CD4-positive, alpha-beta memory T cell (primary cell): ENCODE measurements at regions not wholly inside any gene's neighbourhood (a gene's known extent, or its start where the extent isn't known, plus 50 kb on each side); places are given as distances from the start of the nearest gene placed in this dataset.

Experiments used
- CTCF ChIA-PET: fragments of 350-600 bp; sonication (Branson Sonifier 250); formaldehyde crosslinking; loops from one replicate; lab custom pipeline; 2021; ENCODE audit warnings: inconsistent platforms; ENCODE audit not compliant: partially characterized antibody; lab: Charles Lee
- POLR2A ChIA-PET: fragments of 350-600 bp; sonication (Branson Sonifier 250); formaldehyde crosslinking; loops from one replicate; lab custom pipeline; 2021; ENCODE audit not compliant: partially characterized antibody; lab: Charles Lee
- DNase-seq, 5 donors: peaks; one replicate each; pipeline versions ENCODE4 v3.0.0 to v3.0.0-alpha.2; 2020 to 2022; ENCODE audit warnings: mixed read lengths in 1 of 5
- H3K27ac ChIP-seq: one replicate; pipeline ENCODE4 v1.7.0; 2013; ENCODE audit warnings: low read depth, low read length
- H3K27me3 ChIP-seq: 2 replicates; pipeline ENCODE4 v1.7.0; 2013; ENCODE audit warnings: mild to moderate bottlenecking, low read length, moderate library complexity; ENCODE audit not compliant: insufficient read depth
- H3K36me3 ChIP-seq: 2 replicates; pipeline ENCODE4 v1.7.0; 2013; ENCODE audit warnings: mild to moderate bottlenecking, low read length, moderate library complexity; ENCODE audit not compliant: insufficient read depth
- H3K4me1 ChIP-seq: 2 replicates; pipeline ENCODE4 v1.7.0; 2013; ENCODE audit warnings: mild to moderate bottlenecking, low read length, moderate library complexity; ENCODE audit not compliant: insufficient read depth
- H3K4me3 ChIP-seq, 2 donors: one replicate each; pipeline ENCODE4 v1.7.0; 2013; ENCODE audit warnings: low read length in 2 of 2, mild to moderate bottlenecking in 1 of 2
- H3K9me3 ChIP-seq, 2 donors: one replicate each; pipeline ENCODE4 v1.7.0; 2013; ENCODE audit warnings: low read length in 2 of 2, control low read depth in 1 of 2; ENCODE audit not compliant: control insufficient read depth in 1 of 2
- H3K27ac Mint-ChIP-seq, 7 donors: one replicate each; pipeline ENCODE4 v1.8.0; 2020 to 2021; ENCODE audit warnings: mixed read lengths in 7 of 7, mild to moderate bottlenecking in 6 of 7, inconsistent platforms in 3 of 7, moderate library complexity in 3 of 7
- H3K27me3 Mint-ChIP-seq, 2 donors: one replicate each; pipeline ENCODE4 v1.8.0; 2020 to 2021; ENCODE audit warnings: mixed read lengths in 2 of 2
- H3K36me3 Mint-ChIP-seq, 2 donors: one replicate each; pipeline ENCODE4 v1.8.0; 2020 to 2021; ENCODE audit warnings: mixed read lengths in 2 of 2, inconsistent platforms in 1 of 2, mild to moderate bottlenecking in 1 of 2
- H3K4me1 Mint-ChIP-seq, 4 donors: one replicate each; pipeline ENCODE4 v1.8.0; 2020 to 2021; ENCODE audit warnings: mixed read lengths in 4 of 4, mild to moderate bottlenecking in 1 of 4
- H3K4me3 Mint-ChIP-seq, 8 donors: one replicate each; pipeline ENCODE4 v1.8.0; 2020 to 2021; ENCODE audit warnings: mixed read lengths in 8 of 8, mild to moderate bottlenecking in 7 of 8, moderate library complexity in 6 of 8, inconsistent platforms in 3 of 8
- H3K9me3 Mint-ChIP-seq, 8 donors: one replicate each; pipeline ENCODE4 v1.8.0; 2020 to 2021; ENCODE audit warnings: mixed read lengths in 8 of 8, mild to moderate bottlenecking in 5 of 8, inconsistent platforms in 3 of 8, moderate library complexity in 1 of 8
- intact Hi-C: fragments of 100-400 bp; cut with micrococcal nuclease; formaldehyde crosslinking; loops from one replicate; pipeline ENCODE4 v1.15.1; 2023

GRCh38 chr5:155308289-155308688 lies 294.7 kb downstream of the KIF4B start:
- Histone ChIP-seq H3K4me1 (no peaks in the 10 kb centered on the region), H3K9me3 (no peaks in the 10 kb centered on the region), H3K27ac (no peak overlapping the region), H3K36me3 (no peaks in the 10 kb centered on the region), H3K4me3 (no peak overlapping the region), H3K27me3 (no peaks in the 10 kb centered on the region)
- H3K27ac Mint-ChIP-seq = no peak overlapping the region
- no peaks in the 10 kb centered on the region for H3K4me1 Mint-ChIP-seq
- peaks cover 0 to 1% of the 10 kb centered on the region in 2 donors for H3K27me3 Mint-ChIP-seq
- no peaks in the 10 kb centered on the region for H3K36me3 Mint-ChIP-seq
- CTCF ChIA-PET = interaction anchor here (1.5 kb wide), 1 partner anchor 9 kb away, joined by 3 read pairs; no protein-coding TSS in a partner anchor
- intact Hi-C loops = no loop called here
- POLR2A ChIA-PET = no interaction called here
- no peak for DNase-seq
- H3K9me3 Mint-ChIP-seq = peaks cover 0 to 5% (median 0%) of the 10 kb centered on the region in 8 donors
- no peak overlapping the region for H3K4me3 Mint-ChIP-seq

GRCh38 chr5:155309021-155309746 lies 295.6 kb downstream of the KIF4B start:
- DNase-seq = no peak
- Histone ChIP-seq H3K36me3 (no peaks in the 10 kb centered on the region), H3K27ac (no peak overlapping the region), H3K4me3 (no peak overlapping the region), H3K4me1 (no peaks in the 10 kb centered on the region), H3K27me3 (no peaks in the 10 kb centered on the region), H3K9me3 (no peaks in the 10 kb centered on the region)
- peaks cover 0 to 5% (median 0%) of the 10 kb centered on the region in 8 donors for H3K9me3 Mint-ChIP-seq
- CTCF ChIA-PET = interaction anchor here (1.5 kb wide), 1 partner anchor 10 kb away, joined by 3 read pairs; no protein-coding TSS in a partner anchor
- POLR2A ChIA-PET = no interaction called here
- no peaks in the 10 kb centered on the region for H3K36me3 Mint-ChIP-seq
- H3K27me3 Mint-ChIP-seq = no peaks in the 10 kb centered on the region
- no peaks in the 10 kb centered on the region for H3K4me1 Mint-ChIP-seq
- intact Hi-C loops = no loop called here
- no peak overlapping the region for H3K27ac Mint-ChIP-seq
- H3K4me3 Mint-ChIP-seq = no peak overlapping the region

GRCh38 chr5:155311721-155312120 lies 298.2 kb downstream of the KIF4B start:
- Histone ChIP-seq H3K36me3 (no peaks in the 10 kb centered on the region), H3K4me3 (no peak overlapping the region), H3K27ac (no peak overlapping the region), H3K27me3 (no peaks in the 10 kb centered on the region), H3K9me3 (no peaks in the 10 kb centered on the region), H3K4me1 (no peaks in the 10 kb centered on the region)
- H3K36me3 Mint-ChIP-seq = no peaks in the 10 kb centered on the region
- ChIA-PET POLR2A (no interaction called here), CTCF (no interaction called here)
- H3K27me3 Mint-ChIP-seq = no peaks in the 10 kb centered on the region
- intact Hi-C loops = no loop called here
- H3K9me3 Mint-ChIP-seq = peaks cover 0 to 6% (median 0%) of the 10 kb centered on the region in 8 donors
- H3K4me3 Mint-ChIP-seq = no peak overlapping the region
- no peak overlapping the region for H3K27ac Mint-ChIP-seq
- DNase-seq = no peak
- H3K4me1 Mint-ChIP-seq = no peaks in the 10 kb centered on the region

- Mint-ChIP-seq H3K9me3 (peaks cover 0 to 6% (median 0%) of the 10 kb centered on the region in 8 donors), H3K27ac (no peak overlapping the region), H3K4me3 (no peak overlapping the region), H3K4me1 (no peaks in the 10 kb centered on the region), H3K27me3 (no peaks in the 10 kb centered on the region), H3K36me3 (no peaks in the 10 kb centered on the region)
- H3K27me3 ChIP-seq = no peaks in the 10 kb centered on the region
- H3K9me3 ChIP-seq = no peaks in the 10 kb centered on the region
- POLR2A ChIA-PET = no interaction called here
- H3K4me1 ChIP-seq = no peaks in the 10 kb centered on the region
- H3K4me3 ChIP-seq = no peak overlapping the region
- CTCF ChIA-PET = no interaction called here
- no peak overlapping the region for H3K27ac ChIP-seq
- DNase-seq = no peak
- no peaks in the 10 kb centered on the region for H3K36me3 ChIP-seq
- intact Hi-C loops = no loop called here
Observed at GRCh38 chr5:155313518-155313917, 300.0 kb downstream of the KIF4B start.

GRCh38 chr5:155316070-155316714 lies 302.6 kb downstream of the KIF4B start:
- H3K27me3 Mint-ChIP-seq = no peaks in the 10 kb centered on the region
- intact Hi-C loops = no loop called here
- H3K9me3 Mint-ChIP-seq = peaks cover 0 to 3% (median 0%) of the 10 kb centered on the region in 8 donors
- no peaks in the 10 kb centered on the region for H3K4me1 Mint-ChIP-seq
- H3K9me3 ChIP-seq = no peaks in the 10 kb centered on the region
- no peak overlapping the region for H3K4me3 ChIP-seq
- ChIA-PET POLR2A (no interaction called here), CTCF (no interaction called here)
- no peaks in the 10 kb centered on the region for H3K36me3 Mint-ChIP-seq
- no peak overlapping the region for H3K27ac Mint-ChIP-seq
- no peak overlapping the region for H3K4me3 Mint-ChIP-seq
- H3K4me1 ChIP-seq = no peaks in the 10 kb centered on the region
- H3K27ac ChIP-seq = no peak overlapping the region
- DNase-seq = no peak
- H3K36me3 ChIP-seq = no peaks in the 10 kb centered on the region
- no peaks in the 10 kb centered on the region for H3K27me3 ChIP-seq

GRCh38 chr5:155332618-155333017 lies 319.1 kb downstream of the KIF4B start:
- no peak overlapping the region for H3K4me3 ChIP-seq
- no peaks in the 10 kb centered on the region for H3K27me3 Mint-ChIP-seq
- H3K27ac ChIP-seq = no peak overlapping the region
- ChIA-PET POLR2A (no interaction called here), CTCF (no interaction called here)
- no peaks in the 10 kb centered on the region for H3K4me1 Mint-ChIP-seq
- no peaks in the 10 kb centered on the region for H3K9me3 ChIP-seq
- H3K36me3 ChIP-seq = no peaks in the 10 kb centered on the region
- DNase-seq = no peak
- no peaks in the 10 kb centered on the region for H3K27me3 ChIP-seq
- intact Hi-C loops = no loop called here
- no peak overlapping the region for H3K27ac Mint-ChIP-seq
- no peak overlapping the region for H3K4me3 Mint-ChIP-seq
- no peaks in the 10 kb centered on the region for H3K4me1 ChIP-seq
- no peaks in the 10 kb centered on the region for H3K36me3 Mint-ChIP-seq
- peaks cover 0 to 5% (median 0%) of the 10 kb centered on the region in 8 donors for H3K9me3 Mint-ChIP-seq

- ChIA-PET POLR2A (no interaction called here), CTCF (no interaction called here)
- Histone ChIP-seq H3K27ac (no peak overlapping the region), H3K27me3 (no peaks in the 10 kb centered on the region), H3K9me3 (no peaks in the 10 kb centered on the region), H3K36me3 (no peaks in the 10 kb centered on the region), H3K4me3 (no peak overlapping the region), H3K4me1 (no peaks in the 10 kb centered on the region)
- no peaks in the 10 kb centered on the region for H3K36me3 Mint-ChIP-seq
- intact Hi-C loops = no loop called here
- H3K4me1 Mint-ChIP-seq = no peaks in the 10 kb centered on the region
- DNase-seq = no peak
- H3K27me3 Mint-ChIP-seq = peaks cover 0 to 3% of the 10 kb centered on the region in 2 donors
- H3K27ac Mint-ChIP-seq = no peak overlapping the region
- H3K4me3 Mint-ChIP-seq = no peak overlapping the region
- H3K9me3 Mint-ChIP-seq = peaks cover 0 to 5% (median 0%) of the 10 kb centered on the region in 8 donors
Observed at GRCh38 chr5:155342956-155343355, 329.4 kb downstream of the KIF4B start.
